RKO (cell line): ENCODE measurements at regions not wholly inside any gene's neighbourhood (a gene's known extent, or its start where the extent isn't known, plus 50 kb on each side); places are given as distances from the start of the nearest gene placed in this dataset.
A peak's percentile ranks its signal among the peaks of the same experiment; 100 is the strongest.

Experiments used
- DNase-seq: peaks from one replicate; pipeline ENCODE4 v3.0.0-alpha.2; 2016; ENCODE audit warnings: low spot score

- DNase-seq: no peak
Measured at GRCh38 chr6:139514819-139515218, 140.4 kb upstream of the CITED2 start.

- DNase-seq: no peak
Measured at GRCh38 chr6:139510040-139510790, 135.8 kb upstream of the CITED2 start.

GRCh38 chr6:139509167-139509566, 134.7 kb upstream of the CITED2 start:
- no peak for DNase-seq

GRCh38 chr6:139508576-139508975, 134.1 kb upstream of the CITED2 start:
- no peak for DNase-seq

GRCh38 chr6:139508023-139508422, 133.6 kb upstream of the CITED2 start:
- no peak for DNase-seq

GRCh38 chr6:139500977-139501376, 126.5 kb upstream of the CITED2 start:
- peak; percentile 8 for DNase-seq

GRCh38 chr6:139498715-139499114, 124.3 kb upstream of the CITED2 start:
- DNase-seq: no peak

- DNase-seq: no peak
Measured at GRCh38 chr6:139497345-139497961, 123.0 kb upstream of the CITED2 start.

- no peak for DNase-seq
Measured at GRCh38 chr6:139496654-139497344, 122.4 kb upstream of the CITED2 start.

GRCh38 chr6:139494376-139494990, 120.0 kb upstream of the CITED2 start:
- DNase-seq: no peak

GRCh38 chr6:139490482-139490881, 116.0 kb upstream of the CITED2 start:
- DNase-seq: no peak

- no peak for DNase-seq
Measured at GRCh38 chr6:139486476-139486799, 112.0 kb upstream of the CITED2 start.

- DNase-seq: no peak
Measured at GRCh38 chr6:139485742-139486475, 111.5 kb upstream of the CITED2 start.

- no peak for DNase-seq
Measured at GRCh38 chr6:139485185-139485584, 110.7 kb upstream of the CITED2 start.

- DNase-seq: no peak
Measured at GRCh38 chr6:139483079-139483478, 108.6 kb upstream of the CITED2 start.

GRCh38 chr6:139482287-139482686, 107.8 kb upstream of the CITED2 start:
- DNase-seq: no peak

GRCh38 chr6:139480356-139481165, 106.1 kb upstream of the CITED2 start:
- DNase-seq: no peak

- no peak for DNase-seq
Measured at GRCh38 chr6:139479433-139480222, 105.2 kb upstream of the CITED2 start.

- DNase-seq: no peak
Measured at GRCh38 chr6:139475646-139476045, 101.2 kb upstream of the CITED2 start.

- no peak for DNase-seq
Measured at GRCh38 chr6:139475241-139475640, 100.8 kb upstream of the CITED2 start.
